T1000 (cell line): ENCODE measurements at regions not wholly inside any gene's neighbourhood (a gene's known extent, or its start where the extent isn't known, plus 50 kb on each side); places are given as distances from the start of the nearest gene placed in this dataset.

Experiments used
- DNase-seq: peaks from one replicate; lab custom pipeline; 2025; ENCODE audit warnings: mixed read lengths; lab: John Stamatoyannopoulos, UW

- no peak for DNase-seq
These were observed 499.0 kb upstream of the CCDC179 start for GRCh38 chr11:23359297-23359696.

DNA sequence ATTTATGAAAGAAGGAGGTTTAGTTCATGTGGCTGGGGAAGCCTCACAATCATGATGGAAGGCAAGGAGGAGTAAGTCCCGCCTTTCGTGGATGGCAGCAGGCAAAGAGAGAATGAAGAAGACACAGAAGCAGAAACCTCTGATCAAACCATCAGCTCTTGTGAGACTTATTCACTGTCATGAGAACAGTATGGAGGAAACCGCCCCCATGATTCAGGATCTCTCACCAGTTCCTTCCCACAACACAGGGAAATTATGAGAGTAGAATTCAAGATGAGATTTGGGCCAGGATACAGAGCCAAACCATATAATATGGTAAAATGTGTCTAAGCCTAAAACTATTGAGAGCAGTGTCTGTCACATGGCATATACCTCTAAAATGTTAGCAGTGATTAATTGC lies 503.8 kb upstream of the CCDC179 start:
- DNase-seq, result no peak

DNA sequence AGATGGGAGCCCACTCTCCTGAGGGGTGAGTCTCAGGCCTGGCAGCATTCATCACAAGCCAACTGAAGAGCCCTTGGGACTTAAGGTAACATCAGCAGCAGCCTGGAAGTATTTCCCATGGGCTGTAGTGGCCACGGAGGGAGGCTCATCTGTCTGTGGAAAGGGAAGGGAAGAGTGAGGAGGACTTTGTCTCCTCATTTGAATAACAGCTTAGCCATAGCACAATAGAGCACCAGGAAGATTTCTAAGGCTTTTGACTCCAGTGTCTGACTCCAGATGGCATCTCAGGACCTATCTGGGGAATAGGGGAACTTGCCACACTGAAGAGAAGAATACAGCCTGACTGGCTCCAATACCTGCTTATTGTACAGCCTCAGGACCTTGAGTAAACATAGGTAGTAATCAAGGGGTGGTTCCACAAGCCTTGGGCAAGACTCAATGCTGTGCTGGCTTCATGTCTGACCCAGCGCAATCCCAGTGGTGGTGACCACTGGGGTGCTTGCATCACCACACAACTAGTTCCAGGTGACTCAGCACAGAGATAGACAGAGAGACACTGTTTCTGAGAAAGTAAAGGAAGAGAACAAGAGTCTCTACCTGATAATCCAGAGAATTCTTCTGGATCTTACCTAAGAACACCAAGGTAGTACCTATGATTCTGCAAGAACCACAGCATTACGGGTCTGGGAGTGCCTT lies 510.5 kb upstream of the CCDC179 start:
- no peak for DNase-seq

DNA sequence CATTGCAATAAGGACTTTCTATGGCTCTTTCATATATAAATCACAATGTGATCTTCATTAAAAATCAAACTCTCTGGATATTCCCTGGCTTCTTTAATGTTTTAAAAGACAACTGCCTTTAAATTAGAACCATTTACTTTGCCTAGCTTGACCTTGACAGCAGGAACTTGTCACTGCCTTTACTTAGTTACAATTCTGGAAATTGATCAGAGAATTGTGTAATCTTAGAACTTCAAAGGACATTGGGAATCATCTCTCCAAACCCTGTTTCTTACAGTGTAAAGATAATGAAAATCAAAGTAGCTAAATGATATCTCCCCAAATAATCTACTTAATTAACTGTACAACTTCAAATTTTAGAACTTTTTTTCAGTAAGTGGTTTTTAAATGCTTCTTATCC lies 517.6 kb upstream of the CCDC179 start:
- DNase-seq, result no peak

DNA sequence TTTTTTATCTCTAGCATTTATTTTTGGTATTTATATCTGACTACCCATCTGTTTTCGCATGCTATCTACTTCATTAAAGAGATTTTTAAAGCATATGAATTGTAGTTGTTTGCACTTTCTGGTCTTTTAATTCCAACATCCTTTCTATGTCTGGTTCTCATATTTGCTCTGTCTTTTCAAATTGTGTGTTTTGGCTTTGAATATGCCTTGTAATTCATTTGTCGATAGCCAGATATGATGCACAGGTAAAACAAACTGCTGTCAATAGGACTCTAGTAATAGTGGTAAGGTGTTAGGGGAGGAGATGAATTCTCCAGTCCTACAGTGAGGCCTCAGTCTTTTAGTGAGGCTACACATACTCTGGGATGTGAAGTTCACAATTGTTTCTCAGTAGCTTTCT lies 530.8 kb upstream of the CCDC179 start:
- no peak for DNase-seq

- DNase-seq, result no peak
These were observed 537.8 kb upstream of the CCDC179 start for GRCh38 chr11:23398052-23398451.

DNA sequence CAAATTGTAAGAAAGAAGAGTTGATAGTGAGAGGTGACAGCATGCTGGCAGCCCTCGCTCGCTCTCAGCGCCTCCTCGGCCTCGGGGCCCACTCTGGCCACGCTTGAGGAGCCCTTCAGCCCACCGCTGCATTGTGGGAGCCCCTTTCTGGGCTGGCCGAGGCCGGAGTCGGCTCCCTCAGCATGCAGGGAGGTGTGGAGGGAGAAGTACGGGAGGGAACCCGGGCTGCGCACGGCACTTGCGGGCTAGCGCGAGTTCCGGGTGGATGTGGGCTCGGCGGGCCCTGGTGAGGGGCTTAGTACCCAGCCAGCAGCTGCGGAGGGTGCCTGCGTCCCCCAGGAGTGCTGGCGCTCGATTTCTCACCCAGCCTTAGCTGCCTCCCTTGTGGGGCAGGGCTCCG lies 539.7 kb upstream of the CCDC179 start:
- DNase-seq, result no peak

- DNase-seq, result no peak
These were observed 543.2 kb upstream of the CCDC179 start for GRCh38 chr11:23403210-23404185.

DNA sequence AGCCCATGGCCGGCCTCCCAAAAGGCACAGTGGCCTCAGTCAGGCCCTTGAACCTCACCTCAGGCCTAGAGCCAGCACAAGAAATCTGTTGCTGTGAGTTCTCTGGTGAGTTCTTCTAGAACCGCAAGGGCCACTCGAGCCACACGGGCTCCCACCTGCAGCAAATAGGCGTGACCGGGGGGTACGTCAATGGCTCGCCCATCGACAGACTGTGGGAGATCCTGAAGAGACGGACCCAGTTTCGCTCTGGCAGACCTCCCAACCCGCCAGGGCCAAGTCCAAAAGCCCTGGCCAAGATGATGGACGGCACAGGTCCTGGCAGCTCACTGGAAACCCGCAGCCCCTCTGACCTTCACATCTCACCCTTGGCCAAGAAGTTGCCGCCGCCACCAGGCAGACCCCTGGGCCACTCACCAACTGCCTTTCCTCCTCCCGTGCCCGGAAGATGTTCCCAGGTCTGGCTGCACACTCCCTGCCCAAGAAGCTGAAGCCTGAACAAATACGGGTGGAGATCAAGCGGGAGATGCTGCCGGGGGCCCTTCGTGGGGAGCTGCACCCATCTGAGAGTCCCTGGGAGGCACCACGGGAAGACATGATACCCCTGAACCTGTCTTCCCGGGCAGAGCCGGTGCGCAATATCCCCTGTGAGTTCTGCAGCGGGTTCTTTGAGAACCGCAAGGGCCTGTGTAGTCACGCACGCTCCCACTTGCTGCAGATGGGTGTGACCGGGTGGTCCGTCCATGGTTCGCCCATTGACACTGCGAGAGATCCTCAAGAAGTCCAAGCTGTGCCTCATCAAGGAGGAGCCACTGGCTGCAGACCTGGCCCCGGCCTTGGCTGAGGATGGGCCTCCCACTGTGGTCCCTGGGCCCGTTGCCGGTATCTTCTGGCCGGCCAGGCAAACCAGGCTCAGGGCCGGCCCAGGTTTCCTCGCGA lies 544.2 kb upstream of the CCDC179 start:
- no peak for DNase-seq

- DNase-seq, result no peak
These were observed 545.2 kb upstream of the CCDC179 start for GRCh38 chr11:23405350-23405937.

GRCh38 chr11:23406131-23406819 lies 546.0 kb upstream of the CCDC179 start:
- DNase-seq, result no peak

DNA sequence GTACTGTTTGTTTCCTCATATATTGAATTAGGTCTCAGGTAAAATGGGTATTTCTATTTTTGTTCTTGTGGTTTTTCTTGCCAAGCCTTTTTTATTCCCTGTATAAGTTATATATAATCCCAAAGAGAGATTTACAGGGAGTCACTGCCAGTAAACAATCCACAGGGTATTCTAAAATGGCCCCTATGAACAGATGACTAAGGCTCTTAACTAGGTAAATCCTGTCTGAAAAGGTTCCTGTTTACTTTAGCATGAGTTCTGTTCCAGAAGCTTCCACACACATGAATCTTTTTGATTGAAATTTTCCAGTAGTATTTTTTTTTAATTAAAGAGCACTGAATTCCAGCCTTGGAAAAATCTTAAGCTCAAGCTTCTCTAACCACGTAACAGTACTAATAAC lies 552.8 kb upstream of the CCDC179 start:
- DNase-seq, result no peak

DNA sequence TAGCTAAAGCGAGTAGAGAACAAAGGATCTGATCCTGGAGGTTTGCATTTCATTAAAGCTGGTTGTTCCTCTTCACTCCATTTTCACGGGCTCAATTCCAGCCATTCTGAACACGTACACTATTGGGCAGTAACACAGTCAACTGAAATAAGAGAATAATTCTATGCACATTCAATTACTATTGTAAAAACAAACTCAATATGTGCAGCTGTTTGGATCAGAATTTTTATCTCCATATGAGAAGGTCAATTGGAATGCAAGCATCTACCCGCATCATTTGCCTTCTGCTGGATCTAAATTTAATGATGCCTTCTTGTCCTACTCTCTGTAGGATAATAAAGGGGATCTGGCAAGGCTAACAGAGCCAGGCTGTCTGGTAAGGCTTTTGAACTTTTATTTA lies 562.8 kb upstream of the CCDC179 start:
- DNase-seq, result no peak

- no peak for DNase-seq
These were observed 563.4 kb upstream of the CCDC179 start for GRCh38 chr11:23423656-23424055.

GRCh38 chr11:23425381-23425780 lies 565.1 kb upstream of the CCDC179 start:
- DNase-seq, result no peak

DNA sequence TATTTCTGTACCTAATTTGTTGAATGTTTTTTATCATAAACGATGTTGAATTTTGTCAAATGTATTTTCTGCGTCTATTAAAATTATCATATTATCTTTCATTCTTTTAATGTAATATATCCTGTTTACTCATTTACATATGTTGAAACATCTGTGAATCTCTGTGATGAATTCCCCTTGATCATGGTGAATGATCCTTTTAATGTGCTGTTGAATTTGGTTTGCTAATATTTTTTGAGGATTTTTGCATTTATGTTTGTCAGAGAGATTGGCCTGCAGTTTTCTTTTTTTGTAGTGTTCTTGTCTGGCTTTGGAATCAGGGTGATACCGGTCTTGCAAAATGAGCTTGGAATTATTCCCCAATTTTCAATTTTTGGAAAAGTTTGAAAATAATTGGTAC lies 569.3 kb upstream of the CCDC179 start:
- no peak for DNase-seq

GRCh38 chr11:23453522-23453921 lies 593.2 kb upstream of the CCDC179 start:
- no peak for DNase-seq

DNA sequence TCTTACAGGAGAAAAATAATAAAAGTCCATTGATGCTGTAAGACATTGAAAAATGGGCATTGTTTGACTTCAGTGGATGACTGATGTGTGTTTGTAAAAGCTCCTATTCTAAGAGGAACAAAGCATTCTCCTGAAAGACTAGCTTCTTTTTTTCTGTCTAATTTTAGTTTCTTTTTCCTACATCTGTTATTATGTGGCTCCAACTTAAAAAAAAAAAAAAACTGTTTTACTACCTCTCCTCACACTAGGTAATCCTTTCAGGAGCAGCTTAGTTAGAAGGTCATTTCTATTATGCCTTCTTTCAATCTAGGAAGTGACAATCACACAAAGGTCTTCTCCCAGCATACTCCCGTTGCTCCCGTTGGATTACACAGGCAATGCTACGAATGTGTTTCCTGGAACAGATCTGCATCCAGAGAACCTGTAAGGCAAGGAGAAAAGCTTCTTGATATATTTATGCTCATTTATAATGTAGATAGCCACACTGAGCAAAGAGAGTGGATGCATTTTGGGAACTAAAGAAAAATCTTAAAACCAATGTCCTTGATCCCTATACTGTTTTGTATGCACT lies 595.1 kb upstream of the CCDC179 start:
- no peak for DNase-seq

DNA sequence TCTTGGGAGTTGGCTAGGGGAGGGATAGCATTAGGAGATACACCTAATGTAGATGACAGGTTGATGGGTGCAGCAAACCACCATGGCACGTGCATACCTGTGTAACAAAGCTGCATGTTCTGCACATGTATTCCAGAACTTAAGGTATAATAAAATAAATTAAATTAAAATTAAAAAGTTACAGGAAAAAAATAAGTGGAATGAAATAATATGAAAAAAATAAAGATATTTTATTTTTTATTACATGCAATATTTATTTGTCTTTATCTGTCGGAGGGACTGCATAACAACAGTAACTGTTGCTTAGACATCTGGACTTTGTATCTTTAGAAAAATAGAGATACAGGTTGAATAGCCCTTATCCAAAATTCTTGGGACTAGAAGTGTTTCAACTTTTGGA lies 597.4 kb upstream of the CCDC179 start:
- no peak for DNase-seq

DNA sequence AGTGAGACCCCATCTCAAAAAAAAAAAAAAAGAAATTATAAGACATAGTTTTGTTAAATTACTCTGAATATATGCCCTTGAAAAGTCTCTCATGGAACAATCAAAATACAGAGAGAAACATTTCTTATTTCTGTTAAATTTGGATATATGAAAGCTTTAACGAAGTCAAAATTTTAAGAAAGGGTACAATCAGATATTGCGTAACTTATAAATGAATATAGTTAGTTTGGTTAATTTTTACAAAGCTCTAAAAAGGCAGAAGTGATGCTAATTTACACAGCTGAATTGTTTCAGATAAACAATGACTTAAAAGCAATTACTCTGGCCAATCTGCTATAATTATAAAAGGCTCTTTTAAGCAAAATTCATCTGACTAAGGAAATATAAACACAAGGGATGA lies 611.6 kb upstream of the CCDC179 start:
- DNase-seq, result no peak

DNA sequence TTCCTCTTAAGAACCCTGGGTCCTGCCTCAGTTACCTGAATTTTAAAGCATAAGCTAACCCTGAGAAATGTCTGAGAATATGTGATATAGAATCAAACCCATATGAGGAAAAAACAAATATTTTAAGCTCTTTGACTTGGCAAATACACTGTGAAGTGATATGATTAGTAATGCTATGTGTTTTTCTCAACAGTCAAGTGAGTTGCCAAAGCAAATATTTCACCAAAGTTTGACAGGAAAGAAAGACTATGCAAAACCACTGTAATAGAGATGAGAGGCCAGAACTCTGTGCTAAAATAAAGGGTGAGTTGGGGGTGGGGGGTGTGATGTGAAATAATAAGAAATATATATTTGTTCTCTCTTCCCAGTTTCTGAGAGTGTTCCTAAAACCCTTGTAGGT lies 613.5 kb upstream of the CCDC179 start:
- no peak for DNase-seq
